Hepatocyte (in vitro differentiated cells): ENCODE measurements at regions not wholly inside any gene's neighbourhood (a gene's known extent, or its start where the extent isn't known, plus 50 kb on each side); places are given as distances from the start of the nearest gene placed in this dataset.

ENCODE experiments used
- EZH2 ChIP-seq: fragments of 200-600 bp; sonication (generic); IDR thresholded peaks from 2 replicates; pipeline ENCODE4 v1.6.1; 2016; ENCODE audit warnings: antibody characterized with exemption, mild to moderate bottlenecking, borderline replicate concordance
- EZH2phosphoT487 ChIP-seq: fragments of 200-600 bp; sonication (generic); IDR thresholded peaks from one replicate; pipeline ENCODE4 v1.6.1; 2018; ENCODE audit warnings: antibody characterized with exemption, mild to moderate bottlenecking, low read depth, moderate library complexity; ENCODE audit not compliant: unreplicated experiment, severe bottlenecking
- TF ChIP-seq, protein P1 (sequence below): fragments of 200-600 bp; sonication (generic); IDR thresholded peaks from 2 replicates; pipeline ENCODE4 v1.5.1; 2016; ENCODE audit warnings: antibody characterized with exemption, mild to moderate bottlenecking; ENCODE audit not compliant: poor library complexity

DNA sequence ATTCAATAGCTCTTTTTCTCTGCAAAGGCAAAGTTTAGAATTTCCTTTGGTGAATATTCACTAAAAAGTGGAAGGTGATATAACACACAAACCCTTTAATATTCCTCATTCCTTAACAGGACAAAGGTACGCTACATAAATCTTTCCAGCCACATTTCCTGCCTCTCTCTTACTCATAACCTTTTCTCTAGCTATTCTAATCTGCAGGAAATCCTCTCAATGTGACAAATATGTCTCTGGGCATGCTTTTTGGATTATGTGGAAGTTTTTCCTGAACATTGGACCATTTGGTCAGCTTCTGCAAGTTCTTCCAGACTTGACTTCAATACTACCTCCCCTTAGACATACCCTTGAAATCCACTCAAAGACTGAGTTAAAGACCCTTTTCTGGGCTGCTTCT, 186.3 kb upstream of the TUSC1 start:
- TF ChIP-seq, protein P1, sequence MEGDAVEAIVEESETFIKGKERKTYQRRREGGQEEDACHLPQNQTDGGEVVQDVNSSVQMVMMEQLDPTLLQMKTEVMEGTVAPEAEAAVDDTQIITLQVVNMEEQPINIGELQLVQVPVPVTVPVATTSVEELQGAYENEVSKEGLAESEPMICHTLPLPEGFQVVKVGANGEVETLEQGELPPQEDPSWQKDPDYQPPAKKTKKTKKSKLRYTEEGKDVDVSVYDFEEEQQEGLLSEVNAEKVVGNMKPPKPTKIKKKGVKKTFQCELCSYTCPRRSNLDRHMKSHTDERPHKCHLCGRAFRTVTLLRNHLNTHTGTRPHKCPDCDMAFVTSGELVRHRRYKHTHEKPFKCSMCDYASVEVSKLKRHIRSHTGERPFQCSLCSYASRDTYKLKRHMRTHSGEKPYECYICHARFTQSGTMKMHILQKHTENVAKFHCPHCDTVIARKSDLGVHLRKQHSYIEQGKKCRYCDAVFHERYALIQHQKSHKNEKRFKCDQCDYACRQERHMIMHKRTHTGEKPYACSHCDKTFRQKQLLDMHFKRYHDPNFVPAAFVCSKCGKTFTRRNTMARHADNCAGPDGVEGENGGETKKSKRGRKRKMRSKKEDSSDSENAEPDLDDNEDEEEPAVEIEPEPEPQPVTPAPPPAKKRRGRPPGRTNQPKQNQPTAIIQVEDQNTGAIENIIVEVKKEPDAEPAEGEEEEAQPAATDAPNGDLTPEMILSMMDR = no peak
- TF ChIP-seq EZH2 = no peak
- no peak for TF ChIP-seq EZH2phosphoT487
